ENCODE measurements at regions not wholly inside any gene's neighbourhood (a gene's known extent, or its start where the extent isn't known, plus 50 kb on each side); places are given as distances from the start of the nearest gene placed in this dataset.

DNA sequence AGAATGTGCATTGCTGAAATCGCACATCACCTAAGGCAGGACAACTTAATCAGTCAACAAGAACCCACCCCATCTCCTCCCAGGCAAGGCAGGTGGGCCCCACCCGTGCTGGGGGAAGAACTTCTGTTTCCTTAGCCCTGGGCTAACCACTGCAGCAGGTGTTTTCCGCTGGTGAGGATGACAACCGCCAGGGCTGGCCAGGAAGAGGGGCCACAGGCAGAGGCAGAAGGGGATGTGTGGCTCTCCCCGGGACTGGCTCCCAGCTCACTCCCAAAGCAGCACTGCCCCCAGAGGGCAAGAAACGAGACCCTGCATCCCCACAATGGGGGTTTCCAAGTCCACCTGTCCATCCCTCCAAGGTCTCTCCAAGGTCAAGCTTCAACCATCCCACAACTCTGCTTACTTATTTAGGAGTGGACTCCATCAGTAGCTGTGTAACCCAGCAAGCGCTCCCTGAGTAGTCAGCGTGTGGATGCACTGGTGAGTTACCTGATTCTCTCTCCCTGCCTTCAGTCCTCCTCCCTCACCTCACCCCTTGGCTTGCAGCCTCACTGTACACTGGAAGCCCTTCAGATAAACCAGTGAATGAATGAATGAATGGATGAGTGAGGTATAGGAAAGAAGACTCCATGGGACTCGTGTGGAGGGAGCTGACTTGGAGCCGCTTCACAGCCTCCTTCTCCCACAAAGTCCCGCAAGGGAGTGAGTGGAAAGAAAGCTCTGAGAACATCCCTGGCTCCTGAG lies 168.2 kb upstream of the CST7 start:
- TF ChIP-seq, protein P1, sequence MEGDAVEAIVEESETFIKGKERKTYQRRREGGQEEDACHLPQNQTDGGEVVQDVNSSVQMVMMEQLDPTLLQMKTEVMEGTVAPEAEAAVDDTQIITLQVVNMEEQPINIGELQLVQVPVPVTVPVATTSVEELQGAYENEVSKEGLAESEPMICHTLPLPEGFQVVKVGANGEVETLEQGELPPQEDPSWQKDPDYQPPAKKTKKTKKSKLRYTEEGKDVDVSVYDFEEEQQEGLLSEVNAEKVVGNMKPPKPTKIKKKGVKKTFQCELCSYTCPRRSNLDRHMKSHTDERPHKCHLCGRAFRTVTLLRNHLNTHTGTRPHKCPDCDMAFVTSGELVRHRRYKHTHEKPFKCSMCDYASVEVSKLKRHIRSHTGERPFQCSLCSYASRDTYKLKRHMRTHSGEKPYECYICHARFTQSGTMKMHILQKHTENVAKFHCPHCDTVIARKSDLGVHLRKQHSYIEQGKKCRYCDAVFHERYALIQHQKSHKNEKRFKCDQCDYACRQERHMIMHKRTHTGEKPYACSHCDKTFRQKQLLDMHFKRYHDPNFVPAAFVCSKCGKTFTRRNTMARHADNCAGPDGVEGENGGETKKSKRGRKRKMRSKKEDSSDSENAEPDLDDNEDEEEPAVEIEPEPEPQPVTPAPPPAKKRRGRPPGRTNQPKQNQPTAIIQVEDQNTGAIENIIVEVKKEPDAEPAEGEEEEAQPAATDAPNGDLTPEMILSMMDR (conservative IDR thresholded peaks at IDR 0.05): no peak
- no peak for TF ChIP-seq ZFX (IDR thresholded peaks at IDR 0.05)

Data from C4-2B (cell line).